ENCODE measurements at regions not wholly inside any gene's neighbourhood (a gene's known extent, or its start where the extent isn't known, plus 50 kb on each side); places are given as distances from the start of the nearest gene placed in this dataset.

GRCh38 chr10:28135258-28135657, 136.4 kb upstream of the ODAD2 start:
- Mint-ChIP-seq H3K9me3 (peaks cover 9 to 33% (median 10%) of the 10 kb centered on the region in 3 donors), H3K4me3 (no peak overlapping the region), H3K36me3 (peaks cover 7% of the 10 kb centered on the region), H3K27ac (no peak overlapping the region), H3K27me3 (no peaks in the 10 kb centered on the region), H3K4me1 (no peaks in the 10 kb centered on the region)

GRCh38 chr10:28130267-28130666, 131.4 kb upstream of the ODAD2 start:
- Mint-ChIP-seq H3K36me3 (peaks cover 10% of the 10 kb centered on the region), H3K4me1 (peaks cover 0 to 2% (median 0%) of the 10 kb centered on the region in 3 donors)

DNA sequence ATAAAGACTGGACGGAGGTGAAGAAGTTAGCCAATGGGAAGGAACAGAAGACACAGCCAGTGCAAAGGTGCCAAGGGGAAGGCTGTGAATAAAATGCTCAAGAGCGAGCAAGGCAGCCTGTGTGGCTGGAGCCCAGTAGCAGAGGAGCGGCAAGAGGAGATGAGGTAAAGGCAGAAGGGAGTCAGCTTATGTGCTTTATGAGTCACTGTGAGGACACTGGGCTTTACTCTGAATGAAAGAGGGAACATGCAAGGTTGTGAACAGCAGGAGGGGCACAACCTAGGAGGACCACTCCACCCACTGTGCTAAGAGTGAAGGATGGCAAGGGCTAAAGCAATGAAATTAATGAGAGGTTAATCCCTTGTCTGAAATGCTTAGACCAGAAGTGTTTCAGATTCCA, 129.0 kb upstream of the ODAD2 start:
- Mint-ChIP-seq H3K9me3 (peaks cover 0 to 8% (median 4%) of the 10 kb centered on the region in 3 donors), H3K27ac (no peak overlapping the region), H3K4me3 (no peak overlapping the region), H3K36me3 (peaks cover 9% of the 10 kb centered on the region), H3K27me3 (no peaks in the 10 kb centered on the region), H3K4me1 (peaks cover 0 to 2% (median 0%) of the 10 kb centered on the region in 3 donors)

More at GRCh38 chr10:28130267-28130666, 131.4 kb upstream of the ODAD2 start:
- Mint-ChIP-seq H3K4me3 (no peak overlapping the region), H3K27ac (no peak overlapping the region), H3K27me3 (no peaks in the 10 kb centered on the region), H3K9me3 (peaks cover 3 to 15% (median 7%) of the 10 kb centered on the region in 3 donors)

- H3K4me1 Mint-ChIP-seq = peaks cover 0 to 2% (median 0%) of the 10 kb centered on the region in 3 donors
- H3K4me3 Mint-ChIP-seq = no peak overlapping the region
- no peaks in the 10 kb centered on the region for H3K27me3 Mint-ChIP-seq
- H3K9me3 Mint-ChIP-seq = peaks cover 0 to 8% (median 4%) of the 10 kb centered on the region in 3 donors
- no peak overlapping the region for H3K27ac Mint-ChIP-seq
- peaks cover 9% of the 10 kb centered on the region for H3K36me3 Mint-ChIP-seq
Measured at GRCh38 chr10:28125701-28126100, 126.8 kb upstream of the ODAD2 start.

- Mint-ChIP-seq H3K27ac (no peak overlapping the region), H3K4me3 (no peak overlapping the region), H3K4me1 (no peaks in the 10 kb centered on the region), H3K27me3 (no peaks in the 10 kb centered on the region), H3K36me3 (peaks cover 8% of the 10 kb centered on the region), H3K9me3 (no peaks in the 10 kb centered on the region)
Measured at GRCh38 chr10:28120795-28121194, 121.9 kb upstream of the ODAD2 start.

- Mint-ChIP-seq H3K27me3 (no peaks in the 10 kb centered on the region), H3K9me3 (no peaks in the 10 kb centered on the region), H3K4me3 (no peak overlapping the region), H3K27ac (no peak overlapping the region), H3K36me3 (peaks cover 8% of the 10 kb centered on the region), H3K4me1 (no peaks in the 10 kb centered on the region)
Measured at GRCh38 chr10:28120043-28120749, 121.3 kb upstream of the ODAD2 start.

DNA sequence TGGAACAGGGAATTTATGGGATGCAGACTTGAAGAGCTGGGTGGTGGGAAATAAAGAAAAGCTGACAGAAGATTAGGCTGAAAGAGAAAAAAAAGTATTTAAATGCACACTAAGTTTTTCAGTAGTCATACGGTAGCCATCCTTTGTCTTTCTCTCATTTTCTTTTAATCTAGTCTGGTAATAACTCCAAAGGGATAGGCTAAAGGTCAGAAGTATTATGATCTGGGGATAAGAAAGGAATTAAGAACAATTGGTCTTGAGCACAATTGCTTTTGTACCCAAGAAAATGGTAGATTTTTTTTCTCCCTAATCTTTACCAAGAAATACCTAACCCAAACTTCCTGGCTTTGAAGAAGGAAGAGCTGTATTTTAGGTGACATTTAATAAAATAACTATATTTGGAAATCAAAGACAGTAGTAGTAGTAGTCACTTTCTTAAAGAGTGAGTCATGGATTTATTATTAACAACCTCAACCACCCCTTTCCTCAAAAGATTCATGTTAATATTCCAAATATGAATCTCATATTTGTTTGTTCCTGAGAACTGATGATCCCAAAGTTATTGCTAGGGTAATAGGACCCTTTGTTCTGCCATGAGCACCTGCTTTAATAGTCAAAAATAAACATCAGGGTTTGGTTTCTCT, 120.2 kb upstream of the ODAD2 start:
- H3K27me3 Mint-ChIP-seq = no peaks in the 10 kb centered on the region
- no peak overlapping the region for H3K27ac Mint-ChIP-seq
- H3K36me3 Mint-ChIP-seq = peaks cover 6% of the 10 kb centered on the region

DNA sequence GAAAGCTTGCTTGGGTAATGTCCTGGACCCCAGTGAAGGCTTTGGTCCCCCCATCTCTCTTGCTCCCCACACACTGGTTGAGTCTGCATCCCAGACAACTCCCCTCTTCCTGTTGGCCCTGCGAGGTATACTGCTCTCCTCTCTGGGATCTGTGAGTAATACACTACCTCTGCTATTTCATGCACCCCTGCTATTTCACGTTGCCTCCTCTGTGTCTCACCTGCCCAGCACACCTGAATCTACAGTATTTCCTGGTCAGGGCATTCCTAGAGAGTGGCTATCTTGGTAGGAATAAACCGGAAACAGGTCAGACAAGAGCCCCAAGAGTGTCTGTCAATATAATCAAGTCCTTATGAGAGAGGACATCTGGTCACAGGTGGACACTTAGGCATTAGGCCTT, 114.3 kb upstream of the ODAD2 start:
- H3K36me3 Mint-ChIP-seq = peaks cover 6% of the 10 kb centered on the region
- H3K27ac Mint-ChIP-seq = no peak overlapping the region
- no peaks in the 10 kb centered on the region for H3K9me3 Mint-ChIP-seq
- no peaks in the 10 kb centered on the region for H3K4me1 Mint-ChIP-seq
- H3K4me3 Mint-ChIP-seq = no peak overlapping the region
- no peaks in the 10 kb centered on the region for H3K27me3 Mint-ChIP-seq

More for the DNA sequence above, 120.2 kb upstream of the ODAD2 start:
- H3K9me3 Mint-ChIP-seq = no peaks in the 10 kb centered on the region
- H3K4me3 Mint-ChIP-seq = no peak overlapping the region
- no peaks in the 10 kb centered on the region for H3K4me1 Mint-ChIP-seq

DNA sequence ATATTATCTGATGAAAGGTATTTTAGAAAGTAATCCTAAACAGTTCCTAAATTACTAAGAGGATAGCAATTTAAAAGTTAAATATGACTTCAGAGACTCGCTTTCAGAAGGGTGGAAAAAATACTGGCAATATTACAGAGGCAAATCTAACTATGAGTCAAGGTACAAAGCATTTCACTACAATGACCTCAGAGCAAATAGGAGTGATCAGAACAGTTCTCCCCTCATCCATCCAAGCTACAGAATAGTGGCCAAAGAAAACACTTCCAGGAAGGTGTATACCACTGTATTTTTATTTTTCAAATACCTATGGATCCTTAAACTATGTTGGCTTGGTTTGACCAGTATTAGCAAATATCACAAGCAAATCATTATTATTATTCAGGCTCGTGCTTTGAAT, 112.8 kb upstream of the ODAD2 start:
- H3K36me3 Mint-ChIP-seq = peaks cover 4% of the 10 kb centered on the region
- no peaks in the 10 kb centered on the region for H3K4me1 Mint-ChIP-seq
- no peaks in the 10 kb centered on the region for H3K9me3 Mint-ChIP-seq
- H3K27ac Mint-ChIP-seq = no peak overlapping the region
- H3K27me3 Mint-ChIP-seq = no peaks in the 10 kb centered on the region
- no peak overlapping the region for H3K4me3 Mint-ChIP-seq

DNA sequence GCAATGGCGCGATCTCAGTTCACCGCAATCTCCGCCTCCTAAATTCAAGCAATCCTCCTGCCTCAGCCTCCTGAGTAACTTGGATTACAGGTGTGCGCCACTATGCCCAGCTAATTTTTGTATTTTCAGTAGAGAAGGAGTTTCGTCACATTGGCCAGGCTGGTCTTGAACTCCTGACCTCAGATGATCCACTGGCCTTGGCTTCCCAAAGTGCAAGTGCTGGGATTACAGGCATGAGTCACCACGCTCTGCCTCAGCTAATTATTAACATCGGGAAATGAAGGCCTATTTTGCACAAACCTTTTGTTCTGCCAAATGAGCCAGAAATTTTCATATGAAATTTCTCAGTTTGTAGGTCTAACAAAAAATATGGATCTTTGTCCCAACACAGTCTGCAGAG, 106.7 kb upstream of the ODAD2 start:
- Mint-ChIP-seq H3K36me3 (no peaks in the 10 kb centered on the region), H3K4me3 (no peak overlapping the region), H3K9me3 (peaks cover 0 to 4% (median 3%) of the 10 kb centered on the region in 3 donors)

GRCh38 chr10:28097633-28098032, 98.8 kb upstream of the ODAD2 start:
- Mint-ChIP-seq H3K4me1 (no peaks in the 10 kb centered on the region), H3K9me3 (no peaks in the 10 kb centered on the region), H3K36me3 (no peaks in the 10 kb centered on the region), H3K27me3 (no peaks in the 10 kb centered on the region), H3K4me3 (no peak overlapping the region), H3K27ac (no peak overlapping the region)

More for the DNA sequence above, 106.7 kb upstream of the ODAD2 start:
- H3K27me3 Mint-ChIP-seq = no peaks in the 10 kb centered on the region
- H3K4me1 Mint-ChIP-seq = no peaks in the 10 kb centered on the region
- no peak overlapping the region for H3K27ac Mint-ChIP-seq

GRCh38 chr10:28095791-28096378, 97.0 kb upstream of the ODAD2 start:
- H3K4me1 Mint-ChIP-seq = no peaks in the 10 kb centered on the region
- H3K27ac Mint-ChIP-seq = no peak overlapping the region
- no peaks in the 10 kb centered on the region for H3K9me3 Mint-ChIP-seq
- no peaks in the 10 kb centered on the region for H3K36me3 Mint-ChIP-seq
- no peak overlapping the region for H3K4me3 Mint-ChIP-seq
- H3K27me3 Mint-ChIP-seq = no peaks in the 10 kb centered on the region

GRCh38 chr10:28094121-28094520, 95.2 kb upstream of the ODAD2 start:
- Mint-ChIP-seq H3K4me1 (no peaks in the 10 kb centered on the region), H3K36me3 (peaks cover 4% of the 10 kb centered on the region), H3K27me3 (no peaks in the 10 kb centered on the region), H3K4me3 (no peak overlapping the region), H3K9me3 (no peaks in the 10 kb centered on the region), H3K27ac (no peak overlapping the region)

DNA sequence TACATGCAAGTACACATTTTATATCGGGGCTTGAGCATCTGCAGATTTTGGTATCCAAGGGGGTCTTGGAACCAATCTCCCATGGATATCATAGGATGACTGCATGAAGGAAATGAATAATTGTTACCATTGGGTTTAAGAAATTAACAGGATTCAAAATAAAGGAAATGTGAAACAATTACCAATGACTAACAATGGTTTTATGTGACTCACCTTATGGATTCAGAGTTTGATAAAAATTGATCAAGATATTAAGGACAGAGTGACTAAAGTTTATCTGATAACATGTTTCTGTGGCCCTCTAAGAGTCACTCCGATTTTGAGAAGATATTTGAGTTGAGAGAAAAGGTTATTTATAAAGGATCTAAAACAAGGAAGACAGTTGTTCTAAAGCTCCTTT, 93.0 kb upstream of the ODAD2 start:
- Mint-ChIP-seq H3K9me3 (no peaks in the 10 kb centered on the region), H3K4me3 (no peak overlapping the region), H3K27ac (no peak overlapping the region), H3K4me1 (no peaks in the 10 kb centered on the region), H3K27me3 (no peaks in the 10 kb centered on the region), H3K36me3 (peaks cover 6% of the 10 kb centered on the region)

DNA sequence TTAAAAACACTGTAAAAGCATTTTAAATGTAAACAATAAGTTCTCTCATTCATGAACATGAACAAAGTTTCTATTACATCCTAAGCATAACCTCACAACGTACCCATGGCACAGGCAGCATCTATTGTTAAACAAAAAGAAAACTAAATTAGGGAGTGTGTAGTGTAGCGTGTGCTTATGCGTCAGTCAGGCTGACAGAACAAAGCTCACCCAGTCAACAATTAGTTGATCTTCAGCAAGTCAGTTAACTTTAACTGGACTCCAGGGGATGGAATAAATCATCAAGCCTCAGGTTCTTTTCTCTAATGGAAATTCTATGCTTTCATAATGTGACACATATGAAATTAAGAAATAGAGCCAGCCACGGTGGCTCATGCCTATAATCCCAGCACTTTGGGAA, 91.6 kb upstream of the ODAD2 start:
- H3K4me1 Mint-ChIP-seq = no peaks in the 10 kb centered on the region
- peaks cover 0 to 2% (median under 1%) of the 10 kb centered on the region in 3 donors for H3K9me3 Mint-ChIP-seq
- no peaks in the 10 kb centered on the region for H3K27me3 Mint-ChIP-seq
- H3K4me3 Mint-ChIP-seq = no peak overlapping the region
- peaks cover 7% of the 10 kb centered on the region for H3K36me3 Mint-ChIP-seq
- no peak overlapping the region for H3K27ac Mint-ChIP-seq

- no peak overlapping the region for H3K4me3 Mint-ChIP-seq
- H3K27ac Mint-ChIP-seq = no peak overlapping the region
- H3K27me3 Mint-ChIP-seq = no peaks in the 10 kb centered on the region
- H3K36me3 Mint-ChIP-seq = peaks cover 7% of the 10 kb centered on the region
- H3K9me3 Mint-ChIP-seq = peaks cover 0 to 2% (median 2%) of the 10 kb centered on the region in 3 donors
- no peaks in the 10 kb centered on the region for H3K4me1 Mint-ChIP-seq
Measured at GRCh38 chr10:28089467-28089866, 90.6 kb upstream of the ODAD2 start.
